Stimulated activated effector memory CD8-positive, alpha-beta T cell treated with anti-CD3 and anti-CD28 coated beads, Interleukin-12 subunit alpha, Interleukin-12 subunit beta, amount 100 ng/mL, for 72 hours (primary cell): ENCODE measurements at regions not wholly inside any gene's neighbourhood (a gene's known extent, or its start where the extent isn't known, plus 50 kb on each side); places are given as distances from the start of the nearest gene placed in this dataset.
"Not testable (repeated sequence)": the region's sequence is repeated elsewhere in the genome, so short reads cannot be mapped to it uniquely, and the experiment has no call there.

Experiments used
- ATAC-seq: fragments of 150-1000 bp; cut with Tn5 transposase; 2 replicates; pipeline ENCODE4 v1.10.0; 2021
- DNase-seq, 2 donors: peaks; one replicate each; pipeline ENCODE4 v3.0.0; 2021 to 2022; ENCODE audit warnings: low spot score in 2 of 2
- H3K27ac Mint-ChIP-seq: one replicate; pipeline ENCODE4 v1.8.0; 2022; ENCODE audit warnings: mild to moderate bottlenecking, mixed read lengths
- H3K36me3 Mint-ChIP-seq: one replicate; pipeline ENCODE4 v1.8.0; 2022; ENCODE audit warnings: mild to moderate bottlenecking, mixed read lengths
- H3K4me1 Mint-ChIP-seq: one replicate; pipeline ENCODE4 v1.8.0; 2022; ENCODE audit warnings: mixed read lengths
- H3K4me3 Mint-ChIP-seq: one replicate; pipeline ENCODE4 v1.8.0; 2022; ENCODE audit warnings: mild to moderate bottlenecking, mixed read lengths
- H3K9me3 Mint-ChIP-seq: one replicate; pipeline ENCODE4 v1.8.0; 2022; ENCODE audit warnings: mixed read lengths

GRCh38 chr7:400901-401485, 111.0 kb downstream of the FOXL3 start:
- no peak for ATAC-seq
- no peaks in the 10 kb centered on the region for H3K4me1 Mint-ChIP-seq
- DNase-seq: no peak
- no peak overlapping the region for H3K27ac Mint-ChIP-seq
- H3K4me3 Mint-ChIP-seq: no peak overlapping the region
- H3K36me3 Mint-ChIP-seq: no peaks in the 10 kb centered on the region
- peaks cover 21% of the 10 kb centered on the region for H3K9me3 Mint-ChIP-seq

GRCh38 chr7:401495-401894, 111.5 kb downstream of the FOXL3 start:
- no peak overlapping the region for H3K27ac Mint-ChIP-seq
- ATAC-seq (no peak), DNase-seq (no peak)
- peaks cover 16% of the 10 kb centered on the region for H3K9me3 Mint-ChIP-seq
- H3K4me1 Mint-ChIP-seq: no peaks in the 10 kb centered on the region
- no peak overlapping the region for H3K4me3 Mint-ChIP-seq
- no peaks in the 10 kb centered on the region for H3K36me3 Mint-ChIP-seq

- H3K4me3 Mint-ChIP-seq: no peak overlapping the region
- H3K9me3 Mint-ChIP-seq: no peaks in the 10 kb centered on the region
- H3K36me3 Mint-ChIP-seq: no peaks in the 10 kb centered on the region
- H3K4me1 Mint-ChIP-seq: no peaks in the 10 kb centered on the region
- no peak overlapping the region for H3K27ac Mint-ChIP-seq
- ATAC-seq (no peak), DNase-seq (no peak)
These were observed 114.7 kb downstream of the PDGFA start for GRCh38 chr7:404812-405488.

- no peaks in the 10 kb centered on the region for H3K4me1 Mint-ChIP-seq
- ATAC-seq (no peak), DNase-seq (no peak)
- no peak overlapping the region for H3K4me3 Mint-ChIP-seq
- H3K9me3 Mint-ChIP-seq: no peaks in the 10 kb centered on the region
- no peaks in the 10 kb centered on the region for H3K36me3 Mint-ChIP-seq
- H3K27ac Mint-ChIP-seq: no peak overlapping the region
These were observed 114.0 kb downstream of the PDGFA start for GRCh38 chr7:405489-406211.

GRCh38 chr7:407721-408539, 111.7 kb downstream of the PDGFA start:
- Mint-ChIP-seq H3K36me3 (no peaks in the 10 kb centered on the region), H3K4me1 (no peaks in the 10 kb centered on the region), H3K27ac (no peak overlapping the region), H3K9me3 (no peaks in the 10 kb centered on the region), H3K4me3 (no peak overlapping the region)
- DNase-seq (no peak), ATAC-seq (no peak)

GRCh38 chr7:408751-409311, 110.8 kb downstream of the PDGFA start:
- DNase-seq (no peak), ATAC-seq (no peak)
- Mint-ChIP-seq H3K4me1 (no peaks in the 10 kb centered on the region), H3K9me3 (no peaks in the 10 kb centered on the region), H3K4me3 (no peak overlapping the region), H3K36me3 (no peaks in the 10 kb centered on the region), H3K27ac (no peak overlapping the region)

GRCh38 chr7:409339-410281, 110.0 kb downstream of the PDGFA start:
- H3K27ac Mint-ChIP-seq: no peak overlapping the region
- H3K9me3 Mint-ChIP-seq: no peaks in the 10 kb centered on the region
- H3K4me3 Mint-ChIP-seq: no peak overlapping the region
- H3K4me1 Mint-ChIP-seq: no peaks in the 10 kb centered on the region
- ATAC-seq (no peak), DNase-seq (no peak)
- H3K36me3 Mint-ChIP-seq: no peaks in the 10 kb centered on the region

GRCh38 chr7:410395-410910, 109.2 kb downstream of the PDGFA start:
- no peak overlapping the region for H3K4me3 Mint-ChIP-seq
- ATAC-seq (no peak), DNase-seq (no peak)
- H3K27ac Mint-ChIP-seq: no peak overlapping the region
- H3K36me3 Mint-ChIP-seq: no peaks in the 10 kb centered on the region
- no peaks in the 10 kb centered on the region for H3K9me3 Mint-ChIP-seq
- no peaks in the 10 kb centered on the region for H3K4me1 Mint-ChIP-seq

- ATAC-seq, H3K9me3 Mint-ChIP-seq, H3K4me3 Mint-ChIP-seq, H3K27ac Mint-ChIP-seq, H3K4me1 Mint-ChIP-seq, DNase-seq, H3K36me3 Mint-ChIP-seq: not testable (repeated sequence)
These were observed 108.5 kb downstream of the PDGFA start for GRCh38 chr7:411116-411515.

- Mint-ChIP-seq H3K4me3 (no peak overlapping the region), H3K4me1 (no peaks in the 10 kb centered on the region), H3K36me3 (no peaks in the 10 kb centered on the region), H3K9me3 (no peaks in the 10 kb centered on the region), H3K27ac (no peak overlapping the region)
- DNase-seq (no peak), ATAC-seq (no peak)
These were observed 107.9 kb downstream of the PDGFA start for GRCh38 chr7:411677-412312.

GRCh38 chr7:412313-412710, 107.3 kb downstream of the PDGFA start:
- DNase-seq (no peak), ATAC-seq (no peak)
- Mint-ChIP-seq H3K27ac (no peak overlapping the region), H3K4me3 (no peak overlapping the region), H3K4me1 (no peaks in the 10 kb centered on the region), H3K36me3 (no peaks in the 10 kb centered on the region), H3K9me3 (no peaks in the 10 kb centered on the region)

- Mint-ChIP-seq H3K4me3 (no peak overlapping the region), H3K36me3 (no peaks in the 10 kb centered on the region), H3K4me1 (no peaks in the 10 kb centered on the region), H3K27ac (peak overlapping the region; percentile 84), H3K9me3 (peaks cover 3% of the 10 kb centered on the region)
- ATAC-seq: peak; percentile 21
- DNase-seq: no peak
These were observed 104.7 kb downstream of the PDGFA start for GRCh38 chr7:414681-415560.
